ENCODE measurements at regions not wholly inside any gene's neighbourhood (a gene's known extent, or its start where the extent isn't known, plus 50 kb on each side); places are given as distances from the start of the nearest gene placed in this dataset.

DNA sequence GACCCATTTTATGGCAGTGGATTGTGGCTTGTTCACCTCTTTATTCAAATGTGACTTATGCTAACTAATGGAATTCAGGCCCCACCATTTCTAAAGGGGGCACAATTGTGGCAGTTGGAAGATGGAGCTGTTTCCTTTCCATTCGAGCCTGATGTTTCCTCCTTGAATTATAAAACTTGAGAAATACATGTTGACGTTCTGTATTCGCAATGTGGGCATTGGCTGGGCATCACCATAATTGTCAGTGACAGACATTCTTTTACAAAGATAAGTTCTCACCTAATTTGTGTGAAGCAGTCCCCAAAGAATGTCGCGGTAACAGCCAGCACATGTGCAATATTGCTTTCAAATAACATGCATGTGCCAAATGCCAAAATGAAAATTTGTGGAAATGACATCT lies 1070.2 kb upstream of the TENM3 start:
- no peak for DNase-seq
- in situ Hi-C loops (cut with HindIII; ENCODE audit: low pct_ligation_motif_present, low pct_unique_long_range_greater_than_20kb, low sequenced_read_pairs) = no loop called here

DNA sequence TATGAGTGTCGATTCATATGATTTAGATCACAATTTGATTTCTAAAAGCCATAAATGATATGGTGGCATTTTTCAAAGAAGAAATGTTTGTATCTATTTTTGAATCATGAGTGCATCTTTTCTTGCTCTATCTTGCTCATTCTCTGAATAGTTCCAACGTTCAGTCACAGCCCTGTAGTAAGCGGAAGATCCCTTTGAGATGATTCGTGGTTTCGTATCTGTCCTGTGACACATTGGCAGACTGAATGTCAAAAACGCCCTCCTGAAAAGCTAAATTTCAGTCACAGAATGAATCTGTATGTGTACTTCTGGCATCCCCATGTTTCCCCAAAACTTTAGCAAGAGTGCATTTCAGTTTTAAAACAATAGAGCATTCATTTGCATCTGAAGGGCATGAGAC lies 1066.9 kb upstream of the TENM3 start:
- in situ Hi-C loops (cut with HindIII; ENCODE audit: low pct_ligation_motif_present, low pct_unique_long_range_greater_than_20kb, low sequenced_read_pairs) = no loop called here
- DNase-seq = no peak

DNA sequence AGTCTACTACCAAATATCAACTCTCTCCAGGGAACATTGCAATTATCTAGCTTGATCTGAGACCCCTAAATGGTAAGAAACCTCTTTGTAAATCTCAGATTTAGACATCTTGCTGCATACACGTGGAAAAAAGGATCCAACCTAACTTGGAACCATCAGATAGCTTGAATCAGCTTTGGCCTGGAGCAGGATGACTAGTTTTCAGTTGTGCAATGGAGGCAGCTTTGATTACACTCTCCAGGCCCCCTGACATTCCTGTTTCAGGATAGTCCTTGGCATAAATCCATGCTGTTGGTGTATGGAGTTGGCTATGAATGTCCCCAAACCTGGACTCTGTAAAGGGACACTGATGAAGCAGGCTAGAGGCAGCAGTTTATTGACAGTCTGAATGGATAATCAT lies 1061.9 kb upstream of the TENM3 start:
- in situ Hi-C loops (cut with HindIII; ENCODE audit: low pct_ligation_motif_present, low pct_unique_long_range_greater_than_20kb, low sequenced_read_pairs) = no loop called here
- no peak for DNase-seq

DNA sequence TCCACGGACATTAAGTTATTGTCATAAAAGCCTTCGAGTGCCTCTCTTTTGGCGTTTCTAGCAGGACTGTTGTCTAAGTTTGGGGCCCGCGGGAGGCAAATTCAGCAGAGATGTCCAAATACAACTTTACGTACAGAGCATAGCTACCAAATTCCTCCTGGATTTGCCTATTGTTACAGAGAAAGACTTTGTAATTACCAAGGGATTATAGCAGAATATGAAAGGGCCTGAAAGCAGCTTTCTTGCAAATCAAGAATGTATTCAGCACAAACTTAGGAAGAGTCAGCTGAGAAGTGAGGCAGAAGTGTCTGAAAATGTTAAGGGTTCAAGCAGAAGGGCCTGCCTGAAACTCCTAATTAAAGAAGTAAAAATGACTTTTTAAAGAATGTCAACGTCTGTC lies 1053.5 kb upstream of the TENM3 start:
- in situ Hi-C loops (cut with HindIII; ENCODE audit: low pct_ligation_motif_present, low pct_unique_long_range_greater_than_20kb, low sequenced_read_pairs) = no loop called here
- DNase-seq = no peak

DNA sequence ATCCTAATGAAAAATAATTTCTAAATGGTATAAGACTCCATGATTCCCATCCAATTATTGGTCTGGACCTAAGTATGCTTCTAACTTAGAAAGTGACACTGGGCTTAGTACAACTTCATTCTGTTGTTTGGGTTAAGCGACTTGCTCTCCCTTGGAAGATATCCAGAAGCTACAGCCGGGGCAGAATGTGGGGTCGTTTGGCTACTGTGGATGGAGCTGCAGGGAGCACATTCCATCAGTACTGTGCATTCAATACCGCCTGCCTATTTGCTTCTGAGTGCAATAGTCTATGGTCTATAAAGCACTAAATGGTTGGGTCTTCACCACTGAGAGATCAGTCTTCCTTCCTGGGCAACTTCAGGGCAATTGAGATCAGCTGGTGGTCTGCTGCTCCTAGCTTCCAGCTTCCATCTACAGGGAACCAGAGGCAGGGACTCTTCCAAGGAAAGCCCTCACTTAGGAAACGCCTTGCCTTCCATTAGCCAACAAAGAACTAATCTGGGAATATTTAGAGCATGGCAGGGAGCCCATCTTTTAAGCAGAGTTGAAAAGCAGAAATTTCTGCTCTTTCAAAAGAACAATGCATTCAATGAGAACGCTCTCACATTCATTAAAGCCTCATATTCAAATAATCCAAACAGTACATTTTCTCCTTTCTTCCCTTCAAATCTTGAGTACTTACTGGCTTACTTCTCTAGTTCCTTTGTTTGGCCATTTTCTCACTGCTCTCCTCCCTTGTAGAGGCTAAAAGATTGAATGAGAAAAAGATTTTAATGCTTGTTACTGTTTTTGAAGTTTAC lies 1049.9 kb upstream of the TENM3 start:
- DNase-seq = no peak
- in situ Hi-C loops (cut with HindIII; ENCODE audit: low pct_ligation_motif_present, low pct_unique_long_range_greater_than_20kb, low sequenced_read_pairs) = no loop called here

DNA sequence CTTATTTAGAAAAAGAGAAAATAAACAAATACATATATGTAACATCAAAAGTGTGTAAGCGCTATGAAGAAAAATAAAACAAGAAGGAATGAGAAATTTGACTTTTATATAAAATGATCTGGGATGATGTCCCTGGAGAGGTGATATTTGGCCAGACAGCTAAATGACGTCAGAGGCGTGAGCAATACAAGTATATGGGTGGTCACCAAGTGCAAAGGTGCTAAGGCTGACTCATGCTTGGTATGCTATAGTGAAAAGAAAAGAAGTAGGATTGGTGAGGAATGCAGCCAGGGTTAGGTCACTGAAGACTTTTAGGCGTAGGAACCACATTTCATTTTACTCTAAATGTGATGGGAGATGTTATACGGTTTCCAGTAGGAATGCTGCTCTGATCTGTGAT lies 1049.1 kb upstream of the TENM3 start:
- in situ Hi-C loops (cut with HindIII; ENCODE audit: low pct_ligation_motif_present, low pct_unique_long_range_greater_than_20kb, low sequenced_read_pairs) = no loop called here
- no peak for DNase-seq

DNA sequence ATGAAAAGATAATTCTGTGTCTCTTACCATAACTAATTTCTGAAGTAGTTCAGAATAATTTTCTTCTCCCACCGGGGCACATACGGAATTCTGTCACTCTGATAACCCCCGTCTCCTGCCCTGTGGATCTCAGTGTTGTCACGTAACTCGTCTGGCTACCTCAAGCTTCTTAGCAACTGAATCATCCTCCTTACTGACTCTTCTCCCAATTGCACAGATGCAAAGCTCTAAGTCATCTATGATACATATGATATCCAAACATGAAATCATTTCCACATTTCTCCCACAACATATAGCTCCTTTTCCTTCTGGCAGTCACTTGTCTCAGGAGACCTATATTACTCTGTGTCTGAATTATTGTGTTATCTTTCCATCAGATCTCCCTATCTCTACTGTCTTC lies 1043.1 kb upstream of the TENM3 start:
- DNase-seq = no peak
- in situ Hi-C loops (cut with HindIII; ENCODE audit: low pct_ligation_motif_present, low pct_unique_long_range_greater_than_20kb, low sequenced_read_pairs) = no loop called here

DNA sequence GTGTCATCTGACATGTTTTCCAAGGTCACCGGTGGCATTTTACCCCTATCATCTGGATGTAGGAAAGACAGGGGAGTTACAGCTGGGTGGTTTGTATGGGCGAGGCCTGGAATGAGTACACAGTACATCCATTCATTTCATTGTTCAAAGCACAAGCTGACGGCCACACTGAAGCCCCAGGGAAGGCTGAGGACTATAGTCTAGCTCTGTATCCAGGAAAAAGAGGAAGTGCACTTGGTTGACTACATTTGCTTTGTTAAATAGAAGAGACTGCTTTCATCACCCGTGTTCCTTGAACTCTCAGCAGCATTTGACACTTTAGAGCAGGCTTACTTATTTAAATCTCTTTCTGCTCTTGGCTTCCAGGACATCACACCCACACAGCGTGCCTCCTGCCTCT lies 1041.0 kb upstream of the TENM3 start:
- in situ Hi-C loops (cut with HindIII; ENCODE audit: low pct_ligation_motif_present, low pct_unique_long_range_greater_than_20kb, low sequenced_read_pairs) = no loop called here
- DNase-seq = no peak

DNA sequence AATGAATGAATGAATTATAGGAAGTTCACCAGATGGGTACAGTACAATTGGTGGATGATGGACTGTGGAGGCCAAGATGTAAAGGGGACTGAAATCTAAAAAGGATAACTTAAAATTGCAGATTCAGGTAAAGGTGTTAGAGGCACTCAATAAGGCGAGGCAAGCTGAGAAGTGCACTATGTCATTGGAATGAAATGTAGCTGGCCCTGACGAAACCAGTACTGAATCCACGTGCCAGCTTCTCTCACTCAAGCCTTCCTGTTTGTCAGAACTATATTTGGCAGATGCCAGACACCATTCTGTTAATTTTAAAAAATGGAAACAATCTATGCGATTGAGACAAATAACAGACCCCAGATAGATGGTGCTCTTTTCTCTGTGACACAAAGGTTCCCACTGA lies 1039.1 kb upstream of the TENM3 start:
- in situ Hi-C loops (cut with HindIII; ENCODE audit: low pct_ligation_motif_present, low pct_unique_long_range_greater_than_20kb, low sequenced_read_pairs) = no loop called here

DNA sequence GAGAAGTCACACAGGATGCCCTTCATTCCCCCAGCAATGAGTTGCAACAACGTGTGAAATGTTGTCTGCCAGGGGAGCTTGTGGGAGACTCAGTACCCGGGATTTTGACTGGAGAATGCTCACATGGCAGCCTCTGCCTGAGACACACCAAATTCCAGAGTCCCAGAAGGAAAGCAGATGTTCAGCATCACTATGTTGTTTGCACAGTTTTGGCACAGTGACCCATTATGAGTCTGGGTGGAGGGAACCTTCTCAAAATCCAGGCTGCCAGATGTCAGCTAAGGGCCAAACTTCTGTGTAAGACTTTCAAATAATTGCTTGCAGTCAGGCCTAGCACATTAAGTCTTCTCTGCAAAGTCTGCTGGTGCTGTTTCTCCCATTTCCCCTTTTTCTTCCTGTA lies 1029.7 kb upstream of the TENM3 start:
- in situ Hi-C loops (cut with HindIII; ENCODE audit: low pct_ligation_motif_present, low pct_unique_long_range_greater_than_20kb, low sequenced_read_pairs) = no loop called here
- DNase-seq = no peak

More for the DNA sequence above, 1039.1 kb upstream of the TENM3 start:
- no peak for DNase-seq

DNA sequence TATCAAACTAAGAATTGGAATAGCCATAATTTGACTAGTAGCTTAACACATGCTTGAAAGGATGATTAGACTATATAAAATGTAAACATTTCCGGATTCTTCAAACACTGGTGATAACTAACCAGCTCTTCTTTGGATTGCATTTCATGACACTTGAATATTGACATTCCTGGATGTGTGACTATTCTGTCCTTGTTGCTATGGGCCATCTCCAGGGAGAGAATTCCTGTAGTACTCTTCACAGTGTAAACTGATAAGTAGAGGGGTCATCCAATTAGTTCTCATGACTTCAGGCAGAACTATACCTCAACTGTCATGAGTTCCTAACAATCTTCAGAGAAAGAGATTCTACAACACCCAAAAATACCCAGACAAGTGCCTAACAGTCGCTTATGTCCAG lies 1026.7 kb upstream of the TENM3 start:
- in situ Hi-C loops (cut with HindIII; ENCODE audit: low pct_ligation_motif_present, low pct_unique_long_range_greater_than_20kb, low sequenced_read_pairs) = no loop called here
- no peak for DNase-seq

DNA sequence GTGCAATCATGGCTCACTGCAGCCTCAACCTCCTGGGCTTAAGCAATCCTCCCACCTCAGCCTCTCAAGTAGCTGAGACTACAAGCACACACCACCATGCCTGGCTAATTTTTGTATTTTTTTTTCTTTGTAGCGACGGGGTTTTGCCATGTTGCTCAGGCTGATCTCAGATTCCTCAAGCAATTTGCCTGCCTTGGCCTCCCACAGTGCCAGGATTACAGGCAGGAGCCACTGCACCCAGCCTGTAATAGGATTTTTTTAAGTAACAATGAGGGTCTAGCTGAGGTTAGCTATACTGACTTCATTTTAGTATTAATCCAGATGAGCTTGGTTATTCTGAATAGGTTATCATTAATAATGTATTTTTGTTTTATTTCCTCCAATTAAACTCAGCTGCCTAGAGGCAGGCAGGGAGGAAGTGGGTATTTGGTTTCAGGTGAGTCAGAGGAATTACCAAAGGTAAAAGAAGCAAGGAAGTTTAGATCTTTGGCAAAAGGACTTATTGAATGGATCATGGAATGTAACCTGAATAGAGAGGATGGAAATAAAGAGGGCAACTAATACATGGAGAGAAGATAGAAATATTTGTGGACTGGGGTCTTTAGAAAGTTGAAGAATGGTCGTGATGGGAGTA lies 1023.3 kb upstream of the TENM3 start:
- in situ Hi-C loops (cut with HindIII; ENCODE audit: low pct_ligation_motif_present, low pct_unique_long_range_greater_than_20kb, low sequenced_read_pairs) = no loop called here
- no peak for DNase-seq

DNA sequence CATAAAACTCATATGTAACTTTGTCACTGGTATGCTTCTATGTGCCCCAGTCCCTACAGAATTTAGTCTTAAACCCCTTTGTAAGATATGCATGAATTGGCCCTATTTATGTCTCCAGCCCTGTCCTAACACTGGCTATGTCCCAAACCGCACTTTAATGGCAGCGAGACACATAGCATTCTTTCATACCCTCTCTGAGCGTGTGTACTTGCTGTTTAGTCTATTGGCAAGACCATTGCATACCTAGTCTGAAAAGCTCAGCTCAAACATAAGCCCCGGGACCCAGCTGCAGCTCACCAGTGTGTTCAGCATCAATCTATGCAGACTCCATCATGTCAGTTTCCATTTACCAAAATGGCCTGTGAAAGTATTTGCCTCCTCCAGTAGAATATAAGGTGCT lies 1018.4 kb upstream of the TENM3 start:
- no peak for DNase-seq
- in situ Hi-C loops (cut with HindIII; ENCODE audit: low pct_ligation_motif_present, low pct_unique_long_range_greater_than_20kb, low sequenced_read_pairs) = no loop called here

DNA sequence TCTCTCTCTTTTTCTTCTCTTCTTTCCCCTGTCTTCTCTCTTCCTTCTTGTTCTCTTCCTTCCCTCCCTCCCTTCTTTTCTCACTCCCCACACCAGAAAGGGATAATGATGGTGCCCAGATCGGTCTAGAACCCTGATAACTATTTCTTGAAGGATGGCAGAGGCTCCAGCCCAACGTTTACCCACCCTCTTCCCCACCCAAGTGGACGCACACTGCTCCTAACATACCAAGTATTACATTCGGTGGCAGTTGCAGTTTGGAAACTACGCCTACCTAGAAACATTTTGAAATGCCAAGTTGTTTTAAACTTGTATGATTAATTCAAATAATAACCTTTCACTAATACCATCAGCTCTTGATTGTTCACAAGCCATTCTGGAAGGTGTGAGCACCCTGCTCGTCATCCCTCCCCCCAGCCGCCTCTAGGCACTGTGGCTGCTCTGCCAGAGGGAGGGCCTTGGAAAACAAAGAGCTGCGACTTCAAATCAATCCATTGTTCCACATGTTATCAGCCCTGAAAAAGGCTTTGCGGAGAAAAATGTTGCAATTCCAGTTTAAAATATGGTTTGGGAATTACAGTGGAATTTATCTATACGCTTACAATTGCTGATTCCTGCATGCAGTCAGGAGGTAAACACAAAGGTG lies 1017.5 kb upstream of the TENM3 start:
- in situ Hi-C loops (cut with HindIII; ENCODE audit: low pct_ligation_motif_present, low pct_unique_long_range_greater_than_20kb, low sequenced_read_pairs) = no loop called here

DNA sequence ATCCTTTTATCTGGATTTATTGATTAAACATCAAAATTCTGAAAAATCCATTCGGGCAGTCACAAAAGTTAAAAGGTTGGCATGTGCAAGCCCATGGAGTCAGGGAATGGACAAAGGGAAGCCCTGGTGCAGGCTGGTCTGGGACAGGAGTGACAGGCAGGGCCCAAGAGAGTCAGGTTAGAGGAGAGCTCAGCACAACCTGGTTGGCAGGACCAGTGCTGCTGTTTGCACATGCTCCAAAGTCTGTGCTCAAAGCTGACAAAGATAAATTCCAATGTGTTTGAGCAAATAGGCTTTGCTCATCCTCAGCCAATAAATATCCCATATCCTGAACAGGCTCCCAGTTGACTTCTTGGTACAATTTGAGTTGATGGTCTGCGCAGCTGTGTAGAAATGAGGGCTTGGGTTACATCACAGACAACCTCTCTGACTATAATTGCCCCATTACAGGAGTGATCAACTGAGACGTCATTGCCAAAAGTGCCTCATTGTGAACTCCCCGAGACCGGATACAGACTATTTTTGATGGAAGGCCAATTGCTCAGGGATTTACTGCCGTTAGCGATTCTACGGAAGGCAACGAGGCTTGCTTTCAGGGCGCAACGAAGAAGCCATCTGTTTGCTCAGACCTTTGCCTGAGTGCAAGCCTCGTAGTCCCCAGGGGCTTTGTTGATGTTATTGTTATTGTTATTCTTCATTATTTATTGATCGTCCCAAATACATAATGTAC lies 1008.1 kb upstream of the TENM3 start:
- no peak for DNase-seq

More for the DNA sequence above, 1017.5 kb upstream of the TENM3 start:
- DNase-seq = no peak

DNA sequence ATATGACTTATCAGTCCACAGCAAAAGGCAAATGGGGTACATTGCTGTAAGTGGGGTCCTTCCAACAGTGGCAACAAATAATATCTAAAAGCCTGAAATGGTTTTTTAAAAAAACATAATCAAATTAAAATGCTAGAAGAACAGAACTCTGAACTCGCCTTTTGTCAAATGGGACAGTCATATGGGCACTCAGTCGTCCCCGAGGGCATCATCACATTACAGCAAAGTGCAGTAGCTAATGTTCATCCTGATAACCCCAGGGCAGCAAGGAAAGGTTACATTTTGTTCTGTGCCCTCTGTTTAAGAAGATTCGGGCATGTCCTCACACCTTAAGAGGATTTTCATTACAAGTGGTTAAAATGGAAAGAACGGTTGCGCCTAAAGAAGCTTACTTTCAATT lies 997.9 kb upstream of the TENM3 start:
- no peak for DNase-seq
- in situ Hi-C loops (cut with HindIII; ENCODE audit: low pct_ligation_motif_present, low pct_unique_long_range_greater_than_20kb, low sequenced_read_pairs) = no loop called here

More for the DNA sequence above, 1008.1 kb upstream of the TENM3 start:
- in situ Hi-C loops (cut with HindIII; ENCODE audit: low pct_ligation_motif_present, low pct_unique_long_range_greater_than_20kb, low sequenced_read_pairs) = no loop called here

DNA sequence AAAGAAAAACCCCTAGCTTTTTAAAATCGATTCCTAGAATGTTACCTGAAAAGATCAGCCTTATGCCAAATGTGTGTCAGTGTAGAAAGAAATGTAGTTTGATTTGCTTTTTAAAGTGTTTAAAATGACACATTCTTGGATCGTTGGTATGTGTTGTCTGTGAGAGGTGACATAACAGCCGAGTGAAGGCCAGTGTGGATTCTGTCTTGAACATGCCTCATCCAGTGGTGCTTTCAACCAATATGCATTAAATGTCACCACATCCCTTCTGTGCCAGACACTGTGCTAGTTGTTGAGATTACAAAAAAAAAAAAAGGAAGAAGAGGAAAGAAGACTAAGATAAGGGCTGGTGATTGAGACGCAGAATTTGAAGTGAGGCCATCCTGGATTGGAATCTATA lies 994.2 kb upstream of the TENM3 start:
- in situ Hi-C loops (cut with HindIII; ENCODE audit: low pct_ligation_motif_present, low pct_unique_long_range_greater_than_20kb, low sequenced_read_pairs) = no loop called here
- DNase-seq = no peak

DNA sequence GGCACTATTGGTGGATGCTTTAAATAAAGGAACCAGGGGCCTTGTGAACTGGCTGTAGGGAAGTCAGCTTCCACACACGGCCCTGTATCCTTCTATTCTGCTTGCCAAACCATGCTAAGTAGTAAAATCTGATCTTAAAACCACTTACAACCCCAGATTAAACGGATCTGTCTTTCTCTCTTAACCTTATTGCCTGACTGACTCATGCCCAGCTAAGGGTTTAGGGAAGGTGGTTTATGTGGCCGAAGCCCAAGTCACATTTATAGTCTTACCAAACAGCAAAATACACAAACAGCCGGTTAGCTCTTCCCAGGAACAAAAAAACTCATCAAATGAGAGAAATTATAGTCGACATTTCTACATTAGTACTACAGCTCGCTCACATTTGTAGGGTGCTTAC lies 988.4 kb upstream of the TENM3 start:
- in situ Hi-C loops (cut with HindIII; ENCODE audit: low pct_ligation_motif_present, low pct_unique_long_range_greater_than_20kb, low sequenced_read_pairs) = no loop called here
- DNase-seq = no peak

DNA sequence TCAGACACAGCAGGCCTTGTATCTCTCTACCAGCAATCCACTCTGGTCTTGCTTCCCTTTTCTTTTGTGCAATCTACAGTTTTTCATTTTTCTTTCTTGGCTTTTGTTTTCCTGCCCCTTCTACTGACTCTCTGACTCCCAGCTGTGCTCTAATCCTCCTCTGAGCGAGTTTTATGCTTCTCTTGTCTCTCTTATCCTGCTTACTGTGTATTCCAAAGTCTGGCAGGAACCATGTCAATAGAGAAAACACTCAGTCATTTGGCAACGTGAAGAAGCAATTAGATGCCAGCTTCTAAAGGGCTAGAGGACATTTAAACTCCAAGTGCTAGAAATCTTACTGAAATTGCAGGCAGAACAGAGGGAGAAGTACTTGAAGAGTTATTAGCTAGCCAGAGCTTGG lies 984.6 kb upstream of the TENM3 start:
- DNase-seq = no peak
- in situ Hi-C loops (cut with HindIII; ENCODE audit: low pct_ligation_motif_present, low pct_unique_long_range_greater_than_20kb, low sequenced_read_pairs) = no loop called here
